HCT116 (cell line): ENCODE measurements at regions not wholly inside any gene's neighbourhood (a gene's known extent, or its start where the extent isn't known, plus 50 kb on each side); places are given as distances from the start of the nearest gene placed in this dataset.

Experiments
- ATAC-seq: fragments of 200-7000 bp; cut with Tn5 transposase; 2 replicates; pipeline ENCODE4 v1.9.1; 2020; ENCODE audit warnings: mild to moderate bottlenecking, moderate library complexity
- BruUV-seq: library from RNA; stranded (reverse); fragments of 400-500 nt; replicated peaks from 2 replicates; lab custom pipeline; 2021; lab: Mats Ljungman, UMichigan
- CTCF ChIA-PET: fragments of 300-600 bp; sonication (Branson Sonifier 250); formaldehyde crosslinking; loops from one replicate; lab custom pipeline; 2021; ENCODE audit warnings: antibody characterized with exemption; lab: Charles Lee
- POLR2A ChIA-PET: fragments of 300-600, 350-600 bp; sonication (Branson Sonifier 250); formaldehyde crosslinking; loops from one replicate; lab custom pipeline; 2021; ENCODE audit warnings: antibody characterized with exemption; lab: Charles Lee
- RAD21 ChIA-PET, 2 experiments: fragments of 300-600 bp; sonication (Branson Sonifier 250); formaldehyde crosslinking; loops; one replicate each; lab custom pipeline; 2023; ENCODE audit warnings: low total read pairs in 2 of 2; ENCODE audit not compliant: uncharacterized antibody in 2 of 2, unreplicated experiment in 2 of 2, low non-redundant PET in 1 of 2; lab: Charles Lee
- DNase-seq: peaks from one replicate; pipeline ENCODE4 v3.0.0-alpha.2; 2010; ENCODE audit warnings: low read depth, low spot score
- H2AFZ ChIP-seq: fragments of 200-600 bp; shearing (Covaris generic), sonication (generic); 2 replicates; pipeline ENCODE4 v1.6.1; 2017; ENCODE audit warnings: low read depth, mixed run types, mixed read lengths, antibody characterized with exemption, low read length; ENCODE audit not compliant: poor library complexity, severe bottlenecking
- H3K27ac ChIP-seq: 2 replicates; pipeline ENCODE4 v1.5.1; 2012; ENCODE audit warnings: low read depth, low read length
- H3K27me3 ChIP-seq: fragments of 200-600 bp; sonication (generic); 2 replicates; pipeline ENCODE4 v1.6.1; 2016; ENCODE audit warnings: mixed run types, low read length, mixed read lengths; ENCODE audit not compliant: insufficient read depth
- H3K36me3 ChIP-seq, 2 experiments: fragments of 200-500 bp in 1 of 2; fragments of 200-600 bp in 1 of 2; sonication (Bioruptor generic) in 1 of 2; sonication (generic) in 1 of 2; 2 replicates each; pipeline versions ENCODE4 v1.5.1 to v1.6.1; 2014 to 2016; ENCODE audit warnings: low read length in 2 of 2, inconsistent platforms in 1 of 2, mixed read lengths in 1 of 2, mixed run types in 1 of 2; ENCODE audit not compliant: insufficient read depth in 2 of 2, control insufficient read depth in 1 of 2
- H3K4me1 ChIP-seq, 2 experiments: fragments of 200-600 bp in 1 of 2; sonication (generic) in 1 of 2; 2 replicates each; pipeline versions ENCODE4 v1.5.1 to v1.6.1; 2012 to 2017; ENCODE audit warnings: low read length in 2 of 2, inconsistent platforms in 1 of 2, mild to moderate bottlenecking in 1 of 2, mixed read lengths in 1 of 2, mixed run types in 1 of 2, moderate library complexity in 1 of 2; ENCODE audit not compliant: insufficient read depth in 2 of 2, control insufficient read depth in 1 of 2
- H3K4me2 ChIP-seq: fragments of 200-600 bp; sonication (generic); 2 replicates; pipeline ENCODE4 v1.6.1; 2017; ENCODE audit warnings: mixed run types, low read length, mixed read lengths
- H3K4me3 ChIP-seq, 2 experiments: fragments of 200-600 bp in 1 of 2; sonication (generic) in 1 of 2; replicated peaks in 1 of 2; 2 replicates each; pipeline ENCODE4 v1.5.1; 2011 to 2016; ENCODE audit warnings: low read length in 2 of 2, control low read depth in 1 of 2, low read depth in 1 of 2, mild to moderate bottlenecking in 1 of 2, mixed read lengths in 1 of 2, mixed run types in 1 of 2
- H3K79me2 ChIP-seq: fragments of 200-600 bp; sonication (generic); 2 replicates; pipeline ENCODE4 v1.6.1; 2017; ENCODE audit warnings: mild to moderate bottlenecking, mixed run types, low read length, moderate library complexity, mixed read lengths; ENCODE audit not compliant: insufficient read depth
- H3K9ac ChIP-seq: fragments of 200-600 bp; sonication (generic); 2 replicates; pipeline ENCODE4 v1.6.1; 2016; ENCODE audit warnings: low read length, mixed read lengths
- H3K9me2 ChIP-seq: fragments of 200-600 bp; sonication (generic), shearing (Covaris generic); 2 replicates; pipeline ENCODE4 v1.6.1; 2017; ENCODE audit warnings: mixed run types, mild to moderate bottlenecking, moderate library complexity; ENCODE audit not compliant: insufficient read depth
- H3K9me3 ChIP-seq, 2 experiments: fragments of 200-500 bp in 1 of 2; fragments of 200-600 bp in 1 of 2; sonication (Bioruptor generic) in 1 of 2; sonication (generic) in 1 of 2; 2 replicates each; pipeline ENCODE4 v1.6.1; 2014 to 2017; ENCODE audit warnings: low read length in 2 of 2, mixed read lengths in 2 of 2, inconsistent platforms in 1 of 2, low read depth in 1 of 2, mild to moderate bottlenecking in 1 of 2, mixed run types in 1 of 2, moderate library complexity in 1 of 2; ENCODE audit not compliant: control insufficient read depth in 1 of 2, insufficient read depth in 1 of 2
- H4K20me1 ChIP-seq: fragments of 200-600 bp; sonication (generic), shearing (Covaris generic); 2 replicates; pipeline ENCODE4 v1.6.1; 2017; ENCODE audit warnings: mixed run types, mild to moderate bottlenecking, moderate library complexity; ENCODE audit not compliant: insufficient read depth
- CEBPB ChIP-seq: IDR thresholded peaks from 2 replicates; pipeline ENCODE4 v1.6.1; 2012; ENCODE audit warnings: low read depth
- CTCF ChIP-seq, 3 experiments: fragments of 200-600 bp in 1 of 3; sonication (generic) in 1 of 3; IDR thresholded peaks in 2 of 3; conservative IDR thresholded peaks in 1 of 3; 2 replicates each; pipeline ENCODE4 v1.5.1; 2012 to 2017; ENCODE audit warnings: low read depth in 2 of 3, low read length in 2 of 3, antibody characterized with exemption in 1 of 3, borderline replicate concordance in 1 of 3, control low read depth in 1 of 3, mild to moderate bottlenecking in 1 of 3, mixed read lengths in 1 of 3, mixed run types in 1 of 3, moderate library complexity in 1 of 3; ENCODE audit not compliant: insufficient read depth in 1 of 3
- ELF1 ChIP-seq: IDR thresholded peaks from 2 replicates; pipeline ENCODE4 v1.6.1; 2012; ENCODE audit warnings: low read depth, borderline replicate concordance
- EZH2 ChIP-seq: fragments of 200-600 bp; sonication (generic); IDR thresholded peaks from 2 replicates; pipeline ENCODE4 v1.6.1; 2017; ENCODE audit warnings: antibody characterized with exemption, mixed run types
- JUND ChIP-seq: IDR thresholded peaks from 2 replicates; pipeline ENCODE4 v1.6.1; 2012
- RAD21 ChIP-seq: IDR thresholded peaks from 2 replicates; pipeline ENCODE4 v1.6.1; 2012; ENCODE audit warnings: low read depth, mild to moderate bottlenecking
- REST ChIP-seq: IDR thresholded peaks from 2 replicates; pipeline ENCODE4 v1.6.1; 2012; ENCODE audit warnings: low read depth
- SIN3A ChIP-seq: IDR thresholded peaks from 2 replicates; pipeline ENCODE4 v1.6.1; 2012; ENCODE audit warnings: low read depth
- SP1 ChIP-seq: IDR thresholded peaks from 2 replicates; pipeline ENCODE4 v1.6.1; 2012; ENCODE audit warnings: low read depth
- SRF ChIP-seq: IDR thresholded peaks from 2 replicates; pipeline ENCODE4 v1.6.1; 2012; ENCODE audit warnings: low read depth
- TCF7L2 ChIP-seq: IDR thresholded peaks from 2 replicates; pipeline ENCODE4 v1.7.0; 2011; ENCODE audit warnings: borderline replicate concordance, inconsistent platforms; ENCODE audit not compliant: insufficient read depth, insufficient read length; ENCODE audit errors: extremely low read depth
- ZFX ChIP-seq: fragments of 450-650 bp; IDR thresholded peaks from 2 replicates; pipeline ENCODE4 v1.6.1; 2017
- intact Hi-C: fragments of 100-400 bp; cut with micrococcal nuclease; formaldehyde crosslinking; loops from 2 replicates; pipeline ENCODE4 v1.10.0; 2022

- Histone ChIP-seq H3K4me3 (no peak overlapping the region), H3K9ac (no peak overlapping the region), H3K4me1 (no peaks in the 10 kb centered on the region), H3K36me3 (no peaks in the 10 kb centered on the region), H3K9me2 (no peaks in the 10 kb centered on the region), H2AFZ (no peak overlapping the region), H3K79me2 (no peaks in the 10 kb centered on the region), H3K9me3 (peaks cover 17 to 19% of the 10 kb centered on the region in 2 experiments; a peak in 2 of 4 replicates), H3K4me2 (no peak overlapping the region), H4K20me1 (no peaks in the 10 kb centered on the region), H3K27ac (no peak overlapping the region), H3K27me3 (no peaks in the 10 kb centered on the region)
- intact Hi-C loops, result no loop called here
- ChIA-PET CTCF (no interaction called here), RAD21 (no interaction called here), POLR2A (no interaction called here)
- no TSS peak for BruUV-seq
- DNase-seq (no peak), ATAC-seq (no peak)
- TF ChIP-seq ZFX (no peak), EZH2 (no peak), ELF1 (no peak), SIN3A (no peak), CTCF (IDR thresholded peaks at IDR 0.05 in 2 of 3, conservative IDR thresholded peaks at IDR 0.05 in 1 of 3; ENCODE audit: borderline replicate concordance in 1 of 3, insufficient read depth in 1 of 3, low read depth in 2 of 3, low read length in 2 of 3) (no peak), JUND (no peak), CEBPB (no peak), TCF7L2 (no peak), SP1 (no peak), SRF (no peak), REST (no peak), RAD21 (no peak)
Observed at GRCh38 chr14:84520711-84521338, 1009.1 kb upstream of the FLRT2 start.
